H1 (cell line): ENCODE measurements at regions not wholly inside any gene's neighbourhood (a gene's known extent, or its start where the extent isn't known, plus 50 kb on each side); places are given as distances from the start of the nearest gene placed in this dataset.

Experiments
- EGR1 ChIP-seq: IDR thresholded peaks from 2 replicates; pipeline ENCODE4 v1.6.1; 2011; ENCODE audit warnings: low read depth, low read length, borderline replicate concordance
- HDAC6 ChIP-seq: IDR thresholded peaks from one replicate; pipeline ENCODE4 v1.7.1; 2012; ENCODE audit warnings: low read depth, mild to moderate bottlenecking, inconsistent platforms, low read length, moderate library complexity
- SP4 ChIP-seq: IDR thresholded peaks from 2 replicates; pipeline ENCODE4 v1.6.1; 2012; ENCODE audit warnings: low read length, inconsistent platforms
- USF2 ChIP-seq: IDR thresholded peaks from 2 replicates; pipeline ENCODE4 v1.6.1; 2011; ENCODE audit warnings: low read length, improper control_type of control experiment

- no peak for TF ChIP-seq SP4
- TF ChIP-seq EGR1: no peak
- no peak for TF ChIP-seq HDAC6
- TF ChIP-seq USF2: no peak
- TF ChIP-seq, all 59 proteins: peak for 0
Observed at GRCh38 chr3:1529676-1530075, 436.9 kb downstream of the CNTN6 start (continued).
